HG03558 (cell line): ENCODE measurements at regions not wholly inside any gene's neighbourhood (a gene's known extent, or its start where the extent isn't known, plus 50 kb on each side); places are given as distances from the start of the nearest gene placed in this dataset.

Experiments
- ATAC-seq: cut with Tn5 transposase; IDR thresholded peaks from one replicate; pipeline ENCODE4 v1.9.1; 2021; ENCODE audit warnings: moderate number of reproducible peaks; ENCODE audit not compliant: unreplicated experiment; ENCODE audit errors: extremely low read depth

DNA sequence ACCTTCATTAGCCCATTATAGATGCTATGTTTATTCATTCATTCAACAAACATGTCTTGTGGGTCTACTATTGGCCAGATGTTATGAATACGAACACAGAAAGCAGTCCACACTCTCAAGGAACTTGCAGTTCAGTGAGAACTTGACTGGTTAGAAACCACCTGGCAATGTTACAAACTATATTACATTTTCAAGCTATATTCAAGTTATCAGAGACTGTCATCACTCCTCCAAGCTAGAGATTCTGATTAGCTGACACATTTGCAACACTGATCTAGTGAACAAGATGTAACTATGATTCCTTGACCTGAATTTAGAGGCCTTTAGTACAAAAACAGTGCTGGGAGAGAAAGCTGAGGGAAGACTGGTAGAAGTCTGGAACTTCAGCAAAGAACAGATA is 170.7 kb upstream of the EEA1 start:
- no peak for ATAC-seq

- ATAC-seq = no peak
Measured at GRCh38 chr12:93100610-93101009, 171.5 kb upstream of the EEA1 start.

DNA sequence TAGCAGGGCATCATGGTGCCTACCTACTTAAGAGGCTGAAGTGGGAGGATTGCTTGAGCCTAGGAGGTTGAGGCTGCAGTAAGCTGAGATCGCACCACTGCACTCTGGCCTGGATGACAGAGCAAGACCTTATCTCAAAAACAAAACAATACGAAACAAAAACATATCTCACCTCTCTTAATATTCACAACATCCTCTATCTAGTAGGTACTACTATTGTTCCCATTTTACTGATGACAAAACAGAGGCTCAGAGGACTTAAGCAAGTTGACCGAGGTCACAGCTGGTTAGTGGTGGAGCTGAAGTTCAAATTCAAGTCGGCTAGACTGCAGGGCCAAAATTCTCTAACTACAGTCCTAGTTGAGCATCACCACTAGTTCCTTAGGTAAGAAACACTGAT is 172.3 kb upstream of the EEA1 start:
- ATAC-seq = no peak

DNA sequence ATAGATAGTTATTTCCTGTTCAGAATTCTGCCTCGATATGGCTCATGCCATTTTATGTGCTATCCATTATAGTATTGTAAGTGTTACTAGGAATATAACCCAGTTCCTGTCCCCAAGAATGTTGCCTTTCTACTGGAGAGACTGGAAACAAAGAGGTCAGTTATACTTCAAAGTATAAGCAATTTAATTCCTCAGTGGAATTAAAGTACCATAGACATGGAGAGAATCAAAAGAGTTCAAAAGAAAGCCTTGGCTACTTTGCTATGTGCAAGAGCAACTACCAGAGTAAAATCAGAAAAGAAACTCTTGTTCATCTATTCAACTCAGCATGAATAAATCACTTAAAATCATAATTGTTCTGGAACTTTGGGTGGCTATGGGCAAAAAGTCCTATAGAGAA is 173.2 kb upstream of the EEA1 start:
- no peak for ATAC-seq

GRCh38 chr12:93102744-93103143 is 173.6 kb upstream of the EEA1 start:
- no peak for ATAC-seq

GRCh38 chr12:93103154-93103553 is 174.1 kb upstream of the EEA1 start:
- ATAC-seq = no peak

- no peak for ATAC-seq
Measured at GRCh38 chr12:93104535-93104934, 175.4 kb upstream of the EEA1 start.

GRCh38 chr12:93106910-93107309 is 177.8 kb upstream of the EEA1 start:
- no peak for ATAC-seq

GRCh38 chr12:93107514-93108312 is 178.6 kb upstream of the EEA1 start:
- no peak for ATAC-seq

- ATAC-seq = no peak
Measured at GRCh38 chr12:93108985-93109384, 179.9 kb upstream of the EEA1 start.

GRCh38 chr12:93109551-93110203 is 180.6 kb upstream of the EEA1 start:
- ATAC-seq = no peak

- ATAC-seq = no peak
Measured at GRCh38 chr12:93111773-93112172, 182.7 kb upstream of the EEA1 start.

- ATAC-seq = no peak
Measured at GRCh38 chr12:93113317-93114006, 184.4 kb upstream of the EEA1 start.

- ATAC-seq = no peak
Measured at GRCh38 chr12:93115198-93115601, 186.1 kb upstream of the EEA1 start.

- no peak for ATAC-seq
Measured at GRCh38 chr12:93115646-93116045, 186.6 kb upstream of the EEA1 start.

- ATAC-seq = no peak
Measured at GRCh38 chr12:93116632-93117031, 187.5 kb upstream of the EEA1 start.

DNA sequence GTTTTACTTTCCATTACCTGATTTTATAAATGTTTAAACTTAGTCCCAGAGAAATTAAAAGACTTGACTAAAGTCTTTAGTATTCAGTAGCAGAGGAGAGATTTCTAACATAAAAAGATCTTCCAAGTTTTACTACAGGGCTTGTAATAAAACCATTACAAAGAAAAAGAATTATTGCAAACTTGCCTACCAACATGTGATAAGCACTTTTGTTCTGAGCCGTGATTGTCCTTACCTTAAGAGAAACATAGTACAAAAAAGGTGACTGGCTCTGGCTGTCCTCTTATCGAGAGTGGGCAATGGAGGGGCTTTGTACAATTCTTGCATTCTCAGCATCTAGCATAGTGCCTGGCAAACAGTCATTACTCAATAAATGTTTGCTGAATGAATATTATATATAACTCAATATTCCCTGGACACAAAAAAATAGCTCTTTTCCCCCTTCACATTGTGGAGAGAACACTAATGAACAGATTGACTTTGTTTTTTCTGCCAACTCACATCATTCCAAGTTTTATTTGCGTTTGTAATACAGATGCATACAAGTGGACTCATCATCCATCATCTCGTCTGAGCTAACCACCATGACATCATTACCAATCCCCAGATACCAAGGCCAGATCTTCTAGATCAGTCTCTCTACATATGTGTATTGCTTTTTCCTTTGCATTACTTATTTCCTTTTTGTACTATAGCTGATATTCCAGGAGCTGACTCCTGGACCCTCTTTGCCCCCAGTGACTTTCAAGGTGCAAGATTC is 192.8 kb upstream of the EEA1 start:
- ATAC-seq = no peak

DNA sequence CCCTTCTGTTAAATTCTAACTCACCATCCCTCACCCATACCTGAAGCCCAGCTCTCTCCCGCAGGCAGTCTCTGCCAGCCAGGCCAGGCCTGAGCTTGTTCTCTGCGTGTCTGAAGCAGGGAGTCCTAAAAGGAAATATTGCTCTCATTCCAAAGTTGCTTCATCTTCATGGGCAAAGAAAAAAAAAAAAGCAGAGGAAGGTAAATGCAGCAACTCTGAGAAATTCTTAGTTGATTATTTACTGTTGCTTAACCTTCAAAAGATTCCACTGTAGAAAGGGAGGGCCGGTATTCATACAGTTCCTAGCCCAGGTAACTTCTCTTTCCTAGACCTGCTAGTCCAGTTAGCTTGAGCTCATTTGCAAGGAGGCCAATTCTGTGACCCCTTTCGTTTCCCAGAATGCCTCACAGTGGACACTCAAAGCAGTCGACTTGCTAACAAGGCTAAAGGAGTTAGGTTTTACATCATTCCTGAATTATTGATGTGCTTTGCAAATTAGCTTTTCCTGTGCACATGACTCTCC is 193.5 kb upstream of the EEA1 start:
- ATAC-seq = no peak

DNA sequence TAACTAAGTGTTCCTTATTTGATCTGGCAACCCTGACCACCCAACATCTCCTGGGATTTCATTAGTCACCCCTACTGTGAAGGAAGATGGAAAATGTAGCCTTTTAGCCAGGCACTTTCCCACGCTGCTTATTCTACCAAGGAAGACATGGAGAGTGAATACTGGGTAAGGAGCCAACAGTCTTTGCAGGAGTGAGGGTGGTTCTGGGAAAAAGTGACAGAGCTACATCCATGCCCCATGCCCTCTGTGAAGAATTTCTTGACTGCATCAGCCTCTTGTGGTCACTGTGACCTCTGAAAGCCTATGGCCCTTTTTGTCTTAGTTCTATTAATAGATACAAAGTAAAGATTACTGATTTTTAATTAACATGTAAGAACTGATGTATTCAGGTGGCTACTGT is 196.0 kb upstream of the EEA1 start:
- no peak for ATAC-seq

DNA sequence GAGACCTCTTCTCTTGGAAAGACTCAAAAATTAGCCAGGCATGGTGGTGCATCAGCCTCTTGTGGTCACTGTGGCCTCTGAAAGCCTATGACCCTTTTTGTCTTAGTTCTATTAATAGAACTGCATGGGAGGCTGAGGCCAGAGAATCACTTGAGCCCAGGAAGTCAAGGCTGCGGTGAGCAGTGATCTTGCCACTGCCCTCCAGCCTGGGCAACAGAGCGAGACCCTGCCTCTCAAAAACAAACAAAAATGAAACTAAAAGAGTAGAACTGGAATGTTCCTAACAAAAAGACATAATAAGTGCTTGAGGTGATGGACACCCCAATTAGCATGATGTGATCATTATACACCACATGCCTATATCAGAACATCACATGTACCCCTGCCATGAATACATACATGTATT is 197.0 kb upstream of the EEA1 start:
- peak; percentile 48 for ATAC-seq
